Jurkat, Clone E6-1 (cell line): ENCODE measurements at regions not wholly inside any gene's neighbourhood (a gene's known extent, or its start where the extent isn't known, plus 50 kb on each side); places are given as distances from the start of the nearest gene placed in this dataset.

Experiments
- DNase-seq: peaks from one replicate; pipeline ENCODE4 v3.0.0-alpha.2; 2011; ENCODE audit warnings: low read depth, low spot score
- H3K4me3 ChIP-seq: 2 replicates; pipeline ENCODE4 v1.5.1; 2011; ENCODE audit warnings: mild to moderate bottlenecking, low read length, control low read depth, moderate library complexity

DNA sequence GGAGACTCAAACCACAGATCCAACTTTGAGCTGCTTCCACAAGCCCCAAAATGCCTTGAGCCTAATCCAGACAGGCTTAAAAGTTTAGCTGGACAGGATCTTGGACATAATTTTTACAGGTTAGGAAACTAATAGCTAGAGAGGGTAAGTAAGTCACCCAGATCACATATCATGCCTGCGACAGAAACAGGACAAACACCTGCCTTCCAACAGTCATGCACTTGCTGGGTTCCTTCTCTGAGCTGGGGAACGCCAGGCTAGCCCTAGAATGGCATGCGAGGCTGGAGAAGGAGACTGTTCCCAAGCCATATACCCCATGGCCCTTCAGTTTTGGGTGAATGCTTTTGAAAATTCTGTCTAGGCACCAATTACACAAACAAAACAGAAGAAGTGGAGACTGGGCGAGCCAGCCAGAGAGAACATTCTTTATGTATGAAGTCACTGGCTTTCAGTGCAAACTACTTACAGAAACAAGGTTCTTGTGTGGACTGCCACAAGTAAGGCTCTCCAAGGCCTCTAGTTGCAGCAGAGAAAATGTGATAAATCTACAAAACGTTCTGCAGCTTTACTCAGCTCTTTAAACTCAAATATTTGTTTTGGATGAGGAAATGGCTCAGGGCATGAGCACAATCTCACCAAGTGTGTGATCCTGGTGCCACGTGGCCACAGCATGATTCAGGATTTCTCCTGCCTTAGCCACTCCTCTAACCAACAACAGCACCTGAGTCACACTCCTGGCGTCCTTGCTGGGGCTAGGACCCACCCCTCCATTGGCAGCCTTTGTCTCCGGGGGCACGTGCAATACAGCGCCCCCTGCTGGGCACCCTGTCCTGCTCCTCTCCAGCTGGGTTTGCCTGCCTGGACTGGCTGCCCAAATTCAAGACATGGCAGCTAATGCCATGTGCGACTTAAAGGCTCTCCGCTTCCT lies 73.4 kb upstream of the UBL3 start:
- peak; percentile 63 for DNase-seq
- no peak overlapping the region for H3K4me3 ChIP-seq

DNA sequence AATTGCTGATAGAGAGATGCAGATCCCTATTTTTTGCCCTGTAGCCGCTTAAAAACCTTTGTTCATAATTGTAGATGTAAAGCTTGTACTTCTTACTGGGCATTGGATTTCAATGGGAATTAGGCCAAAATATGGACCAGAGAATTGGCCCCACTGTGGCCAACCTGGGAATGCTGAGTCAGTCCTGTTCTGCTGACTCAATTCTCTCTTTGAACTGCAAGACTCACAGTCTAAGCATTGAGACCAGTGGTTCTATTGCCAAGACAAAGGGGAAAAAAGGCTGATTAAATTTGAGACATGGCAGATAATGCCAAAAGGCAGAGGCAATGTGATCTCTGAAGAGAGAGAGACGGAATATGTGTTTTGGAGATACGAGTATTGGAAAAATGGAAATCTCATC lies 72.5 kb upstream of the UBL3 start:
- H3K4me3 ChIP-seq, result no peak overlapping the region
- DNase-seq, result no peak

DNA sequence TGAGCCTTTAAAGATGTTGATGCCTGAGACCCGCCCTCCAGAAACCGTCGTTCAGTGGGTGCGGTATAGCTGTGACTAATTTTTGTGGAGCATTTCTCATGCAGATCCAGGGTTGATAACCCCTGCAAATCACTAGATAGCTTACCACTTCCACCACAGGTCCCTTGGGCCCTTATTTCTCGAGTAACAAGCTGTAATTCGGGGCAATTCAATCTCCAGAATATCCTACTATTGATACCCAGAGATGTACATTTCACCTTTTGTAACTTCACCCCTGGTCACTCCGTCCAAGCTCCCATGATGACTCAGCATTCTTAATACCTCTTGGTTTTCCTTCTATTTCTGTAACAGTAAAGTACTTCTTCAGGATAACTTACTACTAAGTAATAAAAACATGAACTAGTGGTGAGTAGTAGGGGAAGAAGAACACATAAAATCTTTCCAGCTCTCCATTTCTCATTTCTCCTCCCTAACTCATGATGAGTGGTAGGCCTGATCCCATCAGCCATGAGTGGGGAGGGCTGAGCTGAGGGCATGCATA lies 71.9 kb upstream of the UBL3 start:
- no peak overlapping the region for H3K4me3 ChIP-seq
- no peak for DNase-seq

DNA sequence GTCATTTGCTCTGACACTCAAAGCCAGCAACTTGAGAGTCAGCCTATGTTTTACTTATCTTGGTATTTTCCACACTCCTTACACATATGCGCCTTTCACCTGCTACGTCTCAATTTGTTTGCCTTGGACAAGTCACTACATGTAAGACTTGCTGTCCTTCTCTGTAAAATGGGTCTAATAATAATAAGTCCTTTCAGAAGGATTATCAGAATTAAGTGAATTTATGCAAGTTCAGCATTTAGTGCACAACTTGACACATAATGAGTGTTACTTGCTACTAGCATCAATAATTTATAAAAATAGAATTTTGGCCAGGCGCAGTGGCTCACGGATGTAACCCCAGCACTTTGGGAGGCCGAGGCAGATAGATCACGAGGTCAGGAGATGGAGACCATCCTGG lies 71.1 kb upstream of the UBL3 start:
- no peak overlapping the region for H3K4me3 ChIP-seq
- DNase-seq, result no peak

- no peak for DNase-seq
- no peak overlapping the region for H3K4me3 ChIP-seq
Observed at GRCh38 chr13:29920025-29920643, 69.7 kb upstream of the UBL3 start.

- DNase-seq, result no peak
- no peak overlapping the region for H3K4me3 ChIP-seq
Observed at GRCh38 chr13:29918845-29919244, 68.4 kb upstream of the UBL3 start.

DNA sequence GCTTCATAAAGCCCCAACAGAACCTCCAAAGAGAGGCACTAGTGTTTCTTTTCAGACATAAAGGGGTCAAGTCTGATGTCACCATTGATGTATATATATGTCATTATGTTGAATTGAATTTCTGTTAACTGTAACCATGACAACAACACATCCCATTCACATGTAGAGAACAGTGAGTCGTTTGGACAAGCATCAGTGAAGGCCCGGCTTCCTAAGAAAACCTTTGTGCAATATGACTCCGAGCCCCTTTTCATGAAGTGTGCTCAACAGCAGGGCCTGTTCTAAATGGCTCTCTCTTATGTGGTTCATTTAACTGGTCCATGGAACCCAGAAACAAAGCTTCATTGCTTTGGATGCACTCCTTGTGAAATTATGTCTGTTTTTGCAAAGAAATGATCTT lies 67.2 kb upstream of the UBL3 start:
- no peak for DNase-seq
- no peak overlapping the region for H3K4me3 ChIP-seq

- H3K4me3 ChIP-seq, result no peak overlapping the region
- no peak for DNase-seq
Observed at GRCh38 chr13:29914581-29914980, 64.2 kb upstream of the UBL3 start.

DNA sequence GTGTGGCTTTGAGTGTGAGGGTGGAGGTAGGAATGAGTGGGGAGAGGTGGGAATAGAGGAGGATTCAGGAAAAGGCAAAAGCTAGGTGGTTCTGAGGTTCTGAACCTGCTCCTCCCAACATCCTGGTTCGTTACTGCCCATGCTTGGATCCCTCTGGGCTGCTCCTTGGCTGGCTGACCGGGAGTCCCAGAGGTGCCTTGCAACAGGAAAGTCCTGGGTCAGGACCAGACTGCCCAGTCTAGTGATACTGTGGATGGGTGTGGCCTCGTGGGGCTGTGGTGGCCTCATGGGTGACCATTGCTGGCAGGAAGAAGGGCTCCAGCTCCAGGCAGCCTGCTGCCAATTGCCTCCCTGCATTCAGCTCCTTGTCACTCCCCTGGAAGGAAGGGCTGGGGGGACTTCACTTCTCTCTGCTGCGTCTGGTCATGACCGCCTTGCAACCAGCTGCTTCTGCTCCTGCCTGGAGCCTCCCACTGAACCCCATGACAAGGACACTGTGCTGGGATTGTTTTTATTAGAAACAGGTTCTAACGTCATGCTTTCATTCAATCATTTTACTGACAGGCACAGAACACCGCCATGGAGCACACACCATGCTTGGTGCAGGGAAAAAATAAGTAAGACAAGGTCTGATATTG lies 61.5 kb upstream of the UBL3 start:
- no peak overlapping the region for H3K4me3 ChIP-seq
- no peak for DNase-seq

DNA sequence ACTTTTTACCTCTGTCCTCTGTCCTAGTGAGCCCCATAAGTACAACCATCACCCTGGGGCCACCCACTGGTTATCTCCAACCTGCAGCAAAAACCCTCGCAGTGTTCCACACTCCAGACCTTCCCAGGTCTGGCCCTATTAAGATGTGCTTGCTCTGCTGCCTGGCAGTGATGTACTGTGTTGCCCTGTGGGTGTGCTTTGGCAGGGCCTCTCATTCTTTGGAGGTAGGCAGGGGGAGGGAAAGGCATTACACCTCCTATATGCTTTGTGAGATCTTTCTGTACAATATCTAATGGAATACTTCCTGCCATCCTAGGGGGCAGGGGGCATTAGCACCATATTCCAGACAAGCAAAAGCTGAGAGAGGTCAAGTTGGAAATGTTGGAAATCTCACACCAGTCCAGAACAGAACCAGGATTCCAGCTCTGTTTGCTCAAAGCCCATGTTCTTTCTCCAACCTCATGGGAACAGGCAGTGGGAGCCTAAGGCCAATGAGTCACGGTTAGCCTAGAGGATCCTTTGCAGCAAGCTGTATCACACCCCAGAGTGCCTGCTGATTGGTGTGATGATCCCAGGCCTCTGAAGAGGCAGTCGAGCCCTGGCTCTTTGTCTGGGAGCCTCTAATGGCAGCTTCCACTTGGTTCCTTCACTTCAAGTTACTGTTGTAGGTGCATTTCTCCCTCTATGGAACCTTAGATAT lies 59.7 kb upstream of the UBL3 start:
- H3K4me3 ChIP-seq, result no peak overlapping the region
- no peak for DNase-seq

GRCh38 chr13:29909081-29909730 lies 58.8 kb upstream of the UBL3 start:
- DNase-seq, result no peak
- H3K4me3 ChIP-seq, result no peak overlapping the region

DNA sequence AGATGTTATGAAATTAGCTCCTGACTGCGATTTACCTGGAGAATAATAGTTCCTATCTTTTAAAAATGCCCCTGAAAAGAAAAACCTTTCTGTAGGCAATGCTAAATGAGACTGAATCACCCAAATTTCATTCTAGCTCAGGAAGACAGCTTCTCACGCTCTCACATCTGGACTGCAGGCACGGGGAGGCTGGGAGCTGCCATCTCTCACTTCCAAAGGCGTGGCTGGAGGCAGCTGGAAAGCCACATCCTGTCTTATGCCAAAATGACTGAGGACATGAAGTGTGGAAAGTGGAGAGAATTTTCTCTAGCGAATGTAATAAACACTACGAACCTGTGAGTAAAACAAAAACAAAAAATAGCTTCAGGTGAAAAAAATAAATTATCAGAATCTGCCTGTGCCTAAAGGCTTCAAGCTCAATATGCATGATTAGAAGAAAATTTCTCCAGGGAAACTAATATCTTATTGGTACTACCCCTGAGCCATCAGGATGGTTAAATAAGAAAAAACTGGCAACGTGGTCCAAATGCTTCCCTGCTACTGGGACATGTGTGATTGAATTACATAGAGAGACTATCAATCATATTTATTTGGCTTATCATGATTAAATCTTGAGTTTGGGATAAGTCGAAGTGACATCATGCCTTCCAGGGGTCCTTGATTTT lies 58.1 kb upstream of the UBL3 start:
- DNase-seq, result no peak
- H3K4me3 ChIP-seq, result no peak overlapping the region

GRCh38 chr13:29907670-29908069 lies 57.3 kb upstream of the UBL3 start:
- DNase-seq, result no peak
- H3K4me3 ChIP-seq, result no peak overlapping the region

DNA sequence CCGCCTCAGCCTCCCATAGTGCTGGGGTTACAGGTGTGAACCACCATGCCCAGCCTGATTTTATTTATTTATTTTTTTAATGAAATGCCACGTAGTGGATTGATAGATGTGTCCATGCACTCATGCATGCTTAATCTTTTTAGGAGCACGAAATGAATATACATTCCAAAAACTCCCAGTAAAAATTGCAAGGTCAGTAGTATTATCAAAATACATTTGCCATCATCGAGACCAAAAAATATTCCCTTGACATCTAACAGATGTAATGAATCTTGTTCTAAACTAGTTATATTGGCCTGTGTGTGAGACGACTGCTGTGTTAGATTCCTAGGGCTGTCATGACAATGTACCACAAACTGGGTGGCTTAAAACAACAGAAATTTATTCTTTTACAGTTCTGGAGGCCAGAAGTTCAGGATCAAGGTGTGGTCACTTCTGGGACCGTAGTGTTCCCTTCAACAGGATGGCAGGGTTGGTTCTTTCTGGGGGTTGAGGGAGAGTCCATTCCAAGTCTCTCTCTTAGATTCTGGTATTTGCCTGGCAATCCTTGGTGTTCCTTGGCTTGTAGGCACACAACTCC lies 56.1 kb upstream of the UBL3 start:
- no peak for DNase-seq

GRCh38 chr13:29905845-29906244 lies 55.4 kb upstream of the UBL3 start:
- no peak for DNase-seq
- H3K4me3 ChIP-seq, result no peak overlapping the region

More for the DNA sequence above, 56.1 kb upstream of the UBL3 start:
- no peak overlapping the region for H3K4me3 ChIP-seq

- no peak overlapping the region for H3K4me3 ChIP-seq
- DNase-seq, result no peak
Observed at GRCh38 chr13:29903996-29904395, 53.6 kb upstream of the UBL3 start.

GRCh38 chr13:29903543-29903942 lies 53.1 kb upstream of the UBL3 start:
- no peak for DNase-seq
- no peak overlapping the region for H3K4me3 ChIP-seq

GRCh38 chr13:29902632-29903305 lies 52.4 kb upstream of the UBL3 start:
- H3K4me3 ChIP-seq, result no peak overlapping the region
- DNase-seq, result no peak
